NOMO-1 treated with DMSO at 0.1 percent for 48 hours (cell line): ENCODE measurements at regions not wholly inside any gene's neighbourhood (a gene's known extent, or its start where the extent isn't known, plus 50 kb on each side); places are given as distances from the start of the nearest gene placed in this dataset.
"Not testable (repeated sequence)": the region's sequence is repeated elsewhere in the genome, so short reads cannot be mapped to it uniquely, and the experiment has no call there.

ENCODE experiments used
- DNase-seq: peaks from one replicate; lab custom pipeline; 2025; ENCODE audit not compliant: unreplicated experiment; lab: John Stamatoyannopoulos, UW

GRCh38 chr21:19490481-19490880, 1086.9 kb upstream of the TMPRSS15 start:
- no peak for DNase-seq

- DNase-seq, result not testable (repeated sequence)
Measured at GRCh38 chr21:19493437-19494241, 1090.1 kb upstream of the TMPRSS15 start.

DNA sequence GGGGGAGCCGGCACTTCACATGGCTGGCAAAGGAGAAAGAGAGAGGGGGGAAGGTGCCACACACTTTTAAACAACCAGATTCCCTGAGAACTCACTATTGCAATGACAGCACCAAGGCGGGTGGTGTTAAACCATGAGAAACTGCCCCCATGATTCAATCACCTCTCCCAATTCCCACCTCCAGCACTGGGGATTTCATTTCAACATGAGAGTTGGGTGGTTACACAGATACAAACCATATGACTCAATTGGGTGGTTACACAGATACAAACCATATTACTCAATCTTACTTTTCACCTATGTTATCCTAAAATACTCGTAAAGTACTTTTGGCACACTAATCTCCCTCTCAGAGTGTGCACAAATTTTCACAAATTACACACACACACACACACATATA, 1097.5 kb upstream of the TMPRSS15 start:
- no peak for DNase-seq

DNA sequence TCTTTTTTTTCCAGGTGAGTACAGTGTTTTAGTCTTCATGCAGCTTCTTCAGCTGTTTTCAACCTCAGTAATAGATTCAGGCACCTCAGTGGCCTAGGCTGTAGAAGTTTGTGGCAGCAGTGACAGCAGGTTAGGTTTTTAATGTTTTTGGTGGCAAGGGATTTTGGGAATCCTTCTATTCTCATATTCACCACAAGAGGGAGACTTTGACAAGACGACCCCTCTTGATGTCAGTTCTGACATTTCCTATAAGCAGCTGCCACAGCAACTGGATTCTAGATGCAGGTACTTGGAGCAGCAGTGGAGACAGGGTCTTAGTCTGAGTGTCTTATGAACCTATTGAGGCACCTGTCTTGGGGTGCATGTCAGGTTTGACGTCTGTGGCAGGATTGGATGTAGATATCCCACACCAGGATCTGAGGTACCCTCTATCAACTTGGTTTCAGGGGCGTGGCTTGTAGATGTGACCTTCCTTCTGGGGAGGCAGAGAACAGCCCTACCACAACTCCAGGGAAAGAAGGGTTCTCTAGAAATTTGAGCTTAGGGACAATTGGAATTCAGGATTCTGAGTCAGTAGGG, 1104.2 kb upstream of the TMPRSS15 start:
- no peak for DNase-seq

- no peak for DNase-seq
Measured at GRCh38 chr21:19508442-19508841, 1104.9 kb upstream of the TMPRSS15 start.

DNA sequence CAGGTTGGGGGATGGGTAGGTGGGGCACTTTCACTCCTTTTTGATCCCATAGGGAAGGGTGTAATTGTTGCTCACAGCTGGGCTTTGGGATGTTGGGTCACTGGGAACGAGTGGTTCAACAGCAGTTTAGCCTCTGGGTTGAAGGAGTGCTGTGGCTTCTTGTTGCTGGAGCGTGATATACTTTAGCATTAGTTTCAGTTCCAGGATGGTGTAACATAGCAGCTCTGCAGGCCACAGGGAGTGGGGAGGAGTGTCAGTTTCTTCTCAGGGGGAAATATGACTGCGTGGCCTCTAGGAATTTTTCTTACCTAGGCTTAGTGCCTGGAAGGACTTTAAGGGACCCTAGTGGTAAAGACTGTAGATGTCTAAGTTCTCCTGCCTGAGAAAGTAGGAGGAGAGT, 1105.3 kb upstream of the TMPRSS15 start:
- DNase-seq, result no peak

- DNase-seq, result no peak
Measured at GRCh38 chr21:19510057-19510456, 1106.5 kb upstream of the TMPRSS15 start.

DNA sequence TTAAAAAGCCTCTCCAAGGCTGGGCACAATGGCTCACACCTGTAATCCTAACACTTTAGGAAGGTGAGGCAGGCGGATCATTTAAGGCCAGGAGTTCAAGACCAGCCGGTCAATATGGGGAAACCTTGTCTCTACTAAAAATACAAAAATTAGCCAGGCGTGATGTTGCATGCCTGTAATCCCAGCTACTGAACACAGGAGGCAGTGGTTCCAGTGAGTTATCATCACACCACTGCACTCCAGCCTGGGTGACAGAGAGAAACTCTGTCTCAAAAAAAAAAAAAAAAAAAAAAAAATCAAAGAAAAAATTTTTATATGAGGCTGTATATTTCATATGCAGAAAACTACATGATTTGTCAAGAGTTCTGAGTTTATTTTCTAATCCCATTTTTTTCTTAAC, 1107.1 kb upstream of the TMPRSS15 start:
- DNase-seq, result no peak

GRCh38 chr21:19522381-19522780, 1118.8 kb upstream of the TMPRSS15 start:
- no peak for DNase-seq

DNA sequence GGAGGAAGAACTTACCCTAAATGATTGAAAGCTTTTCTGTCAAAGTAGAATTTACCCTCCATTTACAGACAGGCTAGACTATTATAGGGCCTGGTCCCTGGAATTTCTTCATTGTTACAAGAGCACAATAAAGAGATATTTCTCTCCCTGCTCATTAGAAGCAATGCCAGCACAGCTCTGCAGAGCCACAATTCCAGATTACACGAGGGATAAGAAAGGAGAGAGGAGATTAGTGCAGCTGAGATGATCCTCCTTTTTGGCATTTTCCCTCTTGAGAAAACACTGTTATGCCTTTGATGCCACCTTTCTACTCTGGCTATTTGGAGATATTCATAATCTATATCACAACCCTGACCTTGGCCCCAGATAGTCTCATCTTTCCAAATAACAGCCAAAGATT, 1119.5 kb upstream of the TMPRSS15 start:
- no peak for DNase-seq

GRCh38 chr21:19523746-19524145, 1120.2 kb upstream of the TMPRSS15 start:
- no peak for DNase-seq

DNA sequence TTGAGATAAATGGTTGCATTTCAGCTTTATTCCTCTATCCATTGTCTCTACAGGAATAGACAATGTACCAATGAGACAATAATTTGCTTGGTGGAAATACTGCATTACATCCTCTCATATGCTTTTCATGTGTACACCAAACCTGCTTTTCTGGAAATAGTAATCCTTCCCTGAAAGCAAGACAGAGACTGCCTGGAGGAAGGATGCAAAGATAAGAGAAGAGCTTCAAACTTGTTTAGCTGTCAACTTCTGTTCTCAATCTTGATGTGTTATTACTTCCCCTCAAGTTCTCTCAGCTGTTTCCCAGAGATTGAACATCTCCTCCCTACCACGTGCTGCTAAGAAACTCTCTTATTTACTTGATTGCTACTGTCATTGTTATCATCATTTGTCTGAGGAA, 1125.4 kb upstream of the TMPRSS15 start:
- DNase-seq, result no peak

- DNase-seq, result no peak
Measured at GRCh38 chr21:19535356-19535755, 1131.8 kb upstream of the TMPRSS15 start.

GRCh38 chr21:19537116-19537515, 1133.5 kb upstream of the TMPRSS15 start:
- no peak for DNase-seq

DNA sequence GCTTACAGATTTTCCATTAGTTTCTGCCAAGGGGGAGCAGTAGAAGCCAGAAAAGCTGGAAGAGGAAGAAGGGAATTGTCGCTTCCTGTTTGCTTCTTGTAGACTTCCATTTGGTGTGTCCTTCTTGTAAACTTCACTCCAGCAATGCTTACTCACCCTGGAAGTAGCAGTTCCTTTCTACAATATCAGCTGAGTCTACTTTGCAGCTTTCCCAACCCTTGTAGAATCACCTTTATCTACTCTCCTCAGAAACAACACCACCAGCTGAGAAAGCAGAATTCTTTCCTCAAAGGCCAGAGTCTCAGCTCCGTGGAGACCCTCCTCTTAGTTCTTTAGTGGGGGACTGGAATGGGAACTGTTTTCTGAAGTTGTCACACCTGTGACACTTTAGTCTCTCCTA, 1136.7 kb upstream of the TMPRSS15 start:
- DNase-seq, result no peak

GRCh38 chr21:19541602-19542001, 1138.0 kb upstream of the TMPRSS15 start:
- DNase-seq, result no peak

DNA sequence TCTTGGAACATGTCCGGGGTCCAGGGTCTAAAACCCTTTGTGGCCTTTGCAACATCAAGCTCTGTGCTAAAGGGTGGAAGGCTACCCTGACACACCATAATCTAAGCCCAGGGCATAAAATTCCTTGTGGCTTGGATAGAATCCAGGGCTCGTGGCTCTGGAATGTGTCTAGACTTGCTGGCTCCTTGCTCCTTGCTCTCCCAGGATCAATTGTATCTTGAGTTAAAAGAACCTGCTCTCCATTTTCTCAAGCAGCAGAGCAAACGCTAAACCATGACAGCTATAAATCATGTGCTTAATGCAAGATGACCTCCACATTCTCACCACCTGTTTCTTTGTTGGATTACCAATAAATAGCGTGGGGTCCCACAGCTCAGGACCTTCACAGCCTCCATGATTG, 1140.9 kb upstream of the TMPRSS15 start:
- not testable (repeated sequence) for DNase-seq

GRCh38 chr21:19547951-19548840, 1144.6 kb upstream of the TMPRSS15 start:
- no peak for DNase-seq

DNA sequence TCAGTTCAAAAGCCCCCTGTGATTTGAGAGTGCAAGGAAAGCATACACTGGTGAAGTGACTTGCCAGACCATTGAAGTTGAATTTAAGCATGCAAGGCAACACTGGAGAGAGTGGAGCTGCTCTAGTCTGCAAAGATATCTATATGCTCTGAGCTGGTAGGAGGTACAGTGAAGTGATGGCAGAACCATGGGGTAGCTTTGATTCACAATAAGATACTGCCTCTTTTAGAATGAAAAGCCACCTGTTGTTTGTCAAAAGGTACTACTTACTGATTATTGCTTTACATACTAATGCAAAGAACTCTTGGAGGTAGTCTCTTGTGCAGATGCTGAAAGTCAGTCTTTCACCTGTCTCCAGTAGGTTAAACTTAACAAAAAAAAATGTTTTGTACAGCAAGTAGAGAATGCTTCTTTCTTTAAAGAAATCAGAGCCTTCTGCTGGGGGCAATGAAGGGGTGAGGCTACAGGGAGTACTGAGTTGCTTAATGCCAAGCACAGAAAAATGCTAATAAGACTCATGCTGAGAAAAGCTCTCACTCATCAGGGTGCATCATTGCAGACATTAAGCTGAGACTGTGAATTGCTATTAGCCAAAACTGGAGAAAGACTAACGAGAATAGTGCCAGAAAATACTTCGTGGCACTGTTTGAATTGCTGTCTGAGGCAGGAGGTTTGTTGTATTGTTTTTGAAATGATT, 1150.5 kb upstream of the TMPRSS15 start:
- no peak for DNase-seq

DNA sequence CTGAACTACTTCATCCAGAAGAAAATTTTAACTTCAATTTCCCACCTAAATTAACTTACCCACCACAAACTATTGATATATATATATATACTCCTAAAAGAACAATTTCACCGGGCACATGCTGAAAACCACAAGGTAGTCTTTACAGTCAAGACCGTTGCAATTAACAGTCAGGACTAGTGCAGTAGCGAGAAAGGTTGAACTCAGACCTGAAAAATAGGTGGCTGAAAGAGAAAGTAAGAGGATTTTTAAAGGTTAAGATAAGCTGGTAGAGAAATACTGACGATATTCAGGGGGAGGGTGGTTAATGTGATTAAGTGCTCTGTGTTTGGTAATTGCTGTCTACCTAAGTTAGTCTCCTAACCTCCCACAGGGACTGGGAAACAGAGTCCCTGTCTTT, 1153.5 kb upstream of the TMPRSS15 start:
- no peak for DNase-seq

GRCh38 chr21:19557488-19557887, 1153.9 kb upstream of the TMPRSS15 start:
- no peak for DNase-seq
